ENCODE measurements at regions not wholly inside any gene's neighbourhood (a gene's known extent, or its start where the extent isn't known, plus 50 kb on each side); places are given as distances from the start of the nearest gene placed in this dataset.

DNA sequence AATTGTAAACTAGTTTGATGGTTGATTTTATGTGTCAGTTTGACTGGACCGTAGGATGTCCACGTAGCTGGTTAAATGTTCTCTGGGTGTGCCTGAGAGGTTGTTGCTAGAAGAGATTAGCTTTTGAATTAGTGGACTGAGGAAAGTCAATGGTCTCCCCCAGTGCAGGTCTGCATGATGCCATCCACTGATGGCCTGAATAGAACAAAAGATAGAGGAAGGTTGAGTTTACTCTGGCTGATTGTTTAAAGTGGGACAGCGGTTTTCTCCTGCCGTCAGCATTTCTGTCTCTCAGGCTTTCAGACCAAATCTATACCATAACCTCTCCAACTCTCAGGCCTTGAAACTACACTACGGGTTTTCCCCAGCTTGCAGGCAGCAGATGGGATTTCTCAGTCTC lies 899.2 kb upstream of the WWC1 start:
- TF ChIP-seq REST (IDR thresholded peaks at IDR 0.05; ENCODE audit: borderline replicate concordance) = no peak
- no peak for TF ChIP-seq CTCF (IDR thresholded peaks at IDR 0.05; ENCODE audit: poor library complexity, severe bottlenecking)
- no peak for TF ChIP-seq EP300 (conservative IDR thresholded peaks at IDR 0.05; ENCODE audit: poor library complexity, severe bottlenecking)
- no peak for TF ChIP-seq MXI1 (conservative IDR thresholded peaks at IDR 0.05; ENCODE audit: poor library complexity, severe bottlenecking)
- TF ChIP-seq EZH2 (IDR thresholded peaks at IDR 0.05; ENCODE audit: borderline replicate concordance, insufficient read depth, low read length, poor library complexity, severe bottlenecking) = no peak
